Duodenal mucosa (tissue), 2 donors: ENCODE measurements at regions not wholly inside any gene's neighbourhood (a gene's known extent, or its start where the extent isn't known, plus 50 kb on each side); places are given as distances from the start of the nearest gene placed in this dataset.

Source experiments
- H3K27ac ChIP-seq: one replicate; pipeline ENCODE4 v1.7.0; 2013; ENCODE audit warnings: low read depth, low read length
- H3K27me3 ChIP-seq, 2 donors: one replicate each; pipeline ENCODE4 v1.7.0; 2013; ENCODE audit warnings: low read length in 2 of 2, control low read depth in 1 of 2; ENCODE audit not compliant: insufficient read depth in 2 of 2, control insufficient read depth in 1 of 2
- H3K36me3 ChIP-seq, 2 donors: one replicate each; pipeline ENCODE4 v1.7.0; 2013; ENCODE audit warnings: low read length in 2 of 2, control low read depth in 1 of 2; ENCODE audit not compliant: insufficient read depth in 2 of 2, control insufficient read depth in 1 of 2
- H3K4me1 ChIP-seq, 2 donors: one replicate each; pipeline ENCODE4 v1.7.0; 2013; ENCODE audit warnings: low read length in 2 of 2, control low read depth in 1 of 2; ENCODE audit not compliant: insufficient read depth in 2 of 2, control insufficient read depth in 1 of 2
- H3K4me3 ChIP-seq, 2 donors: one replicate each; pipeline ENCODE4 v1.7.0; 2013; ENCODE audit warnings: low read length in 2 of 2, low read depth in 1 of 2
- H3K9ac ChIP-seq, 2 donors: one replicate each; pipeline ENCODE4 v1.7.0; 2013; ENCODE audit warnings: low read length in 2 of 2, low read depth in 1 of 2
- H3K9me3 ChIP-seq, 2 donors: one replicate each; pipeline ENCODE4 v1.7.0; 2013; ENCODE audit warnings: low read length in 2 of 2, control low read depth in 1 of 2; ENCODE audit not compliant: control insufficient read depth in 1 of 2

- Histone ChIP-seq H3K36me3 (no peaks in the 10 kb centered on the region), H3K9ac (no peak overlapping the region), H3K4me1 (no peaks in the 10 kb centered on the region), H3K27ac (no peak overlapping the region), H3K9me3 (no peaks in the 10 kb centered on the region), H3K4me3 (no peak overlapping the region), H3K27me3 (no peaks in the 10 kb centered on the region)
These were observed 52.2 kb downstream of the ACTL7B start for GRCh38 chr9:108803428-108804065.

GRCh38 chr9:108802967-108803366 lies 52.8 kb downstream of the ACTL7B start:
- Histone ChIP-seq H3K4me1 (no peaks in the 10 kb centered on the region), H3K27me3 (no peaks in the 10 kb centered on the region), H3K9me3 (no peaks in the 10 kb centered on the region), H3K4me3 (no peak overlapping the region), H3K9ac (no peak overlapping the region), H3K36me3 (no peaks in the 10 kb centered on the region), H3K27ac (no peak overlapping the region)

GRCh38 chr9:108801949-108802348 lies 53.8 kb downstream of the ACTL7B start:
- H3K36me3 ChIP-seq = no peaks in the 10 kb centered on the region
- no peaks in the 10 kb centered on the region for H3K9me3 ChIP-seq
- H3K4me1 ChIP-seq = no peaks in the 10 kb centered on the region
- H3K4me3 ChIP-seq = no peak overlapping the region
- no peaks in the 10 kb centered on the region for H3K27me3 ChIP-seq
- no peak overlapping the region for H3K9ac ChIP-seq
- H3K27ac ChIP-seq = no peak overlapping the region

- Histone ChIP-seq H3K4me3 (no peak overlapping the region), H3K36me3 (no peaks in the 10 kb centered on the region), H3K9ac (no peak overlapping the region), H3K9me3 (no peaks in the 10 kb centered on the region), H3K27ac (no peak overlapping the region), H3K4me1 (no peaks in the 10 kb centered on the region), H3K27me3 (no peaks in the 10 kb centered on the region)
These were observed 55.1 kb downstream of the ACTL7B start for GRCh38 chr9:108800632-108801099.

- no peaks in the 10 kb centered on the region for H3K36me3 ChIP-seq
- no peaks in the 10 kb centered on the region for H3K9me3 ChIP-seq
- no peak overlapping the region for H3K4me3 ChIP-seq
- H3K27me3 ChIP-seq = no peaks in the 10 kb centered on the region
- no peak overlapping the region for H3K9ac ChIP-seq
- no peak overlapping the region for H3K27ac ChIP-seq
- no peaks in the 10 kb centered on the region for H3K4me1 ChIP-seq
These were observed 62.2 kb downstream of the ACTL7B start for GRCh38 chr9:108793573-108793972.

- Histone ChIP-seq H3K27ac (no peak overlapping the region), H3K9ac (no peak overlapping the region), H3K4me3 (no peak overlapping the region), H3K9me3 (no peaks in the 10 kb centered on the region), H3K27me3 (no peaks in the 10 kb centered on the region), H3K4me1 (no peaks in the 10 kb centered on the region), H3K36me3 (no peaks in the 10 kb centered on the region)
These were observed 66.0 kb downstream of the ACTL7B start for GRCh38 chr9:108789742-108790141.

GRCh38 chr9:108787690-108788048 lies 68.1 kb downstream of the ACTL7B start:
- Histone ChIP-seq H3K27me3 (no peaks in the 10 kb centered on the region), H3K9me3 (no peaks in the 10 kb centered on the region), H3K4me1 (no peaks in the 10 kb centered on the region), H3K27ac (no peak overlapping the region), H3K9ac (no peak overlapping the region), H3K4me3 (no peak overlapping the region), H3K36me3 (no peaks in the 10 kb centered on the region)

GRCh38 chr9:108786901-108787689 lies 68.7 kb downstream of the ACTL7B start:
- no peak overlapping the region for H3K27ac ChIP-seq
- H3K4me3 ChIP-seq = no peak overlapping the region
- H3K9me3 ChIP-seq = no peaks in the 10 kb centered on the region
- H3K36me3 ChIP-seq = no peaks in the 10 kb centered on the region
- no peaks in the 10 kb centered on the region for H3K27me3 ChIP-seq
- no peak overlapping the region for H3K9ac ChIP-seq
- H3K4me1 ChIP-seq = no peaks in the 10 kb centered on the region

- no peaks in the 10 kb centered on the region for H3K36me3 ChIP-seq
- H3K4me1 ChIP-seq = peaks cover 0 to 5% of the 10 kb centered on the region in 2 donors
- H3K27ac ChIP-seq = no peak overlapping the region
- no peaks in the 10 kb centered on the region for H3K27me3 ChIP-seq
- H3K9ac ChIP-seq = no peak overlapping the region
- H3K4me3 ChIP-seq = no peak overlapping the region
- H3K9me3 ChIP-seq = no peaks in the 10 kb centered on the region
These were observed 69.5 kb downstream of the ACTL7B start for GRCh38 chr9:108786322-108786721.

GRCh38 chr9:108784998-108785397 lies 70.8 kb downstream of the ACTL7B start:
- Histone ChIP-seq H3K36me3 (no peaks in the 10 kb centered on the region), H3K27me3 (no peaks in the 10 kb centered on the region), H3K4me3 (no peak overlapping the region), H3K9ac (no peak overlapping the region), H3K27ac (no peak overlapping the region), H3K9me3 (no peaks in the 10 kb centered on the region), H3K4me1 (peaks cover 0 to 10% of the 10 kb centered on the region in 2 donors)
